BE2C (cell line): ENCODE measurements at regions not wholly inside any gene's neighbourhood (a gene's known extent, or its start where the extent isn't known, plus 50 kb on each side); places are given as distances from the start of the nearest gene placed in this dataset.
"Not testable (repeated sequence)": the region's sequence is repeated elsewhere in the genome, so short reads cannot be mapped to it uniquely, and the experiment has no call there.

ENCODE experiments used
- DNase-seq: peaks from one replicate; pipeline ENCODE4 v3.0.0-alpha.2; 2020
- H3K27me3 ChIP-seq: fragments of 250-450 bp; sonication (Bioruptor Pico); 2 replicates; pipeline ENCODE4 v1.5.1; 2020; ENCODE audit warnings: mild to moderate bottlenecking
- H3K36me3 ChIP-seq: fragments of 250-450 bp; sonication (Bioruptor Pico); 2 replicates; pipeline ENCODE4 v1.5.1; 2020; ENCODE audit warnings: mild to moderate bottlenecking
- H3K4me1 ChIP-seq: fragments of 250-450 bp; sonication (Bioruptor Pico); 2 replicates; pipeline ENCODE4 v1.5.1; 2020
- H3K4me3 ChIP-seq: 2 replicates; pipeline ENCODE4 v1.5.1; 2011; ENCODE audit warnings: low read depth, low read length
- H3K9me3 ChIP-seq: fragments of 250-450 bp; sonication (Bioruptor Pico); 2 replicates; pipeline ENCODE4 v1.5.1; 2020
- TF ChIP-seq, protein P1 (sequence below): IDR thresholded peaks from 2 replicates; pipeline ENCODE4 v1.5.1; 2012; ENCODE audit warnings: mild to moderate bottlenecking, low read depth, low read length

DNA sequence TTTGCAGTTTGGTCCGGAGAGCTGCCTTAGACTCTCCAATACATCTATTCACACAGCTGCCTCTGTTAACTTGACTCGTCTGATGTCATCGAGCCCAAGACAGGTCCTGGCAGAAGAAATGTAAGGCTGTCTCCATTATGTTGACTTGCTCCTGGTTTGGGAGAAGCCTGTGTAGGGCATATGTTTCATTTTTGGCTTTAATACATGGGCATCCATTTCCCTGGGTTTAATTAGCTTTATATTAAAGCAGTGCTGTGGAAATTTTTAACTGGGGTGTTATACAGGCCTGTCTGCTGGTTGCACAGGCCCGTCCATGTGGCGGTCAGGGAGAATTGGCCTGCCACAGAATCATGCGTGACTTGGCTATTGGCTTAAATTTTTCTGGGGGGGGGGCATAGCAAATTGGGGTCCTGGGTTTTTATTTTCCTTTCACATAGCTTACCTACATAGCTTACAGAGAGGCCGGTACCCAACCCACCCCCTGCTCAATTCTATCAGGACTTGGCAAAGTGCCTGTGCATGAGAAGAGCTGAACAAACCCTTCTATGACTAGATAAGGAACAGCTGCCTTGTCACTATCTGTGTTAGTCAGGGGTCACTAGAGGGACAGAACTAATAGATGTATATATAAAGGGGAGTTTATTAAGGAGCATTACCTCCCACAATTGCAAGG lies 123.5 kb upstream of the WDR1 start:
- no peaks in the 10 kb centered on the region for H3K27me3 ChIP-seq
- no peaks in the 10 kb centered on the region for H3K36me3 ChIP-seq
- TF ChIP-seq, protein P1, sequence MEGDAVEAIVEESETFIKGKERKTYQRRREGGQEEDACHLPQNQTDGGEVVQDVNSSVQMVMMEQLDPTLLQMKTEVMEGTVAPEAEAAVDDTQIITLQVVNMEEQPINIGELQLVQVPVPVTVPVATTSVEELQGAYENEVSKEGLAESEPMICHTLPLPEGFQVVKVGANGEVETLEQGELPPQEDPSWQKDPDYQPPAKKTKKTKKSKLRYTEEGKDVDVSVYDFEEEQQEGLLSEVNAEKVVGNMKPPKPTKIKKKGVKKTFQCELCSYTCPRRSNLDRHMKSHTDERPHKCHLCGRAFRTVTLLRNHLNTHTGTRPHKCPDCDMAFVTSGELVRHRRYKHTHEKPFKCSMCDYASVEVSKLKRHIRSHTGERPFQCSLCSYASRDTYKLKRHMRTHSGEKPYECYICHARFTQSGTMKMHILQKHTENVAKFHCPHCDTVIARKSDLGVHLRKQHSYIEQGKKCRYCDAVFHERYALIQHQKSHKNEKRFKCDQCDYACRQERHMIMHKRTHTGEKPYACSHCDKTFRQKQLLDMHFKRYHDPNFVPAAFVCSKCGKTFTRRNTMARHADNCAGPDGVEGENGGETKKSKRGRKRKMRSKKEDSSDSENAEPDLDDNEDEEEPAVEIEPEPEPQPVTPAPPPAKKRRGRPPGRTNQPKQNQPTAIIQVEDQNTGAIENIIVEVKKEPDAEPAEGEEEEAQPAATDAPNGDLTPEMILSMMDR: no peak
- no peak for DNase-seq
- H3K9me3 ChIP-seq: no peaks in the 10 kb centered on the region
- no peaks in the 10 kb centered on the region for H3K4me1 ChIP-seq
- H3K4me3 ChIP-seq: no peak overlapping the region

DNA sequence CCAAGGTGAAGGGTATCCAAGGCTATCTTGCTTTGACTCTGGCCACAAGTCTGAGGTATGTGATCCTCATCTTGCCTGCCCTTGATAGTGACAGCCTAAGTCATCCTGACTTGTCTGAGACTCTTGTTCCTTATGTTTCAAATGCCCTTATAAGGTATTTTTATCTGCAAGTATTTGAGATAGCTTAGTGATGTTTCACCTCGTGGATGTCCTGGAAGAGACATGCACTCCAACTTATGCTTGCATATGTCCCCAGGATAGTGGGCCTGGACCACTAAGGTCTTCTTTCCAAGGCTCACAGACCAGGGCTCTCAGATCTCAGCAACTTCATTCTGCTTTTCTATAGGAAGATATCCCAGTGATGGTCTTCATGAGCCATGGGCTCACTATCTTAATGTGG lies 120.5 kb upstream of the WDR1 start:
- no peaks in the 10 kb centered on the region for H3K36me3 ChIP-seq
- no peak for DNase-seq
- no peaks in the 10 kb centered on the region for H3K4me1 ChIP-seq
- no peaks in the 10 kb centered on the region for H3K27me3 ChIP-seq
- no peak overlapping the region for H3K4me3 ChIP-seq
- TF ChIP-seq, protein P1: no peak
- H3K9me3 ChIP-seq: no peaks in the 10 kb centered on the region

DNA sequence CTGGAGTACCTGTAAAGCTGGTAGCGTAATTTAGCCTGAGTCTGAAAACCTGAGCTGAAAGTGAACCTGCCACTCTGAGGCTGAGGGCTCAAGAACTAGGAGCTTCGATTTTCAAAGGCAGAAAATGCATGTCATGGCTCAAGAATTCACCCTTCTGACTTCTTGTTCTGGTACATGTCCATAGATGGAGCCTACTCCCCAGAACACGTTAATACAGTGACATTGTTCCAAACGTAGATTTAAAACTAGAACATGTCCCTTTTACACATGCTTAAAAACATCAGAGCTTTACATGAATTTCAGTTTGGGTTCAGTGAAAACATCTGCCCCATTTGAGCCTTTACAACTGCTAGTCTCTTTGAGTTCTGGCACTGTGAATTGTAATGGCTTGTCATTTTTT lies 115.5 kb upstream of the WDR1 start:
- H3K9me3 ChIP-seq: no peaks in the 10 kb centered on the region
- no peaks in the 10 kb centered on the region for H3K27me3 ChIP-seq
- no peaks in the 10 kb centered on the region for H3K4me1 ChIP-seq
- TF ChIP-seq, protein P1: no peak
- no peak overlapping the region for H3K4me3 ChIP-seq
- H3K36me3 ChIP-seq: no peaks in the 10 kb centered on the region
- no peak for DNase-seq

DNA sequence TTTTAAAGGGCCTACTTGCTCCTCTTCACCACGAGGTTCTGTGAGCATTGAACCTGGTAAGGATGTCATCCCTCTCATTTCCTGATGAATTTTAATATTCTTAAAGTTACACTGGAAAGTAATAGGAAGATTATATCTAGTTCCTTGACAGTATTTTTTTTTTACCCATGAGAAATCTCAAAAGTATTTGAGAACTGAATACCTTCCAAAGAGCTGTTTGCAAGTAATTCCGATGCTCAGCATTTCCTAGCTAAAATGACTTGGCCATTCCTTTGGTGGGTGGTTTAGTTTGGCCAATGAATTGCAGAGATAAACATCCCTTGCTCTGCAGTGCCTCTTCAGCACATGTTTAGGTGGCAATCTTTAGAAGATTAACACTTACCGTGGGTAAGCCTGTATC lies 110.2 kb upstream of the WDR1 start:
- Histone ChIP-seq H3K36me3 (no peaks in the 10 kb centered on the region), H3K9me3 (no peaks in the 10 kb centered on the region), H3K4me1 (no peaks in the 10 kb centered on the region), H3K4me3 (no peak overlapping the region), H3K27me3 (no peaks in the 10 kb centered on the region)
- DNase-seq: no peak
- TF ChIP-seq, protein P1: no peak

DNA sequence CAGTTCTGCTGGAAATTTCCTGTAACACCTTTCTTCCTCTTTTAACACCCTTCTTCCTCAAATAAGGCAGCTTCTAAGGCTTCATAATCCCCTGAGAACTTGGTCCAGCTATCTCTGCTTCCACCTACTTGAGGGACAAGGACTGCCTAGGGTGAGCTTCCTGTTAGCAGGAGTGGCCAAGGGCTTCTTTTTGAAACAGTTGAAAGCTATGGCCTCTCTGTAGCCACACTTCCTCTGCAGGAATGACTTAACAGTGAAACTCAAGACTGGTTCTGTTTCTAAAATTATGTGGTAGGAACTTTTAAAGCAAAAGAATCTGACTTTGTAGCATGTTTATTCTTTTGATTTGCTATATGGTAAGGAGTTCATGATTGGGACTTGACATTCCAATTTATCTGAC lies 108.5 kb upstream of the WDR1 start:
- Histone ChIP-seq H3K27me3 (no peaks in the 10 kb centered on the region), H3K9me3 (no peaks in the 10 kb centered on the region), H3K36me3 (no peaks in the 10 kb centered on the region), H3K4me3 (no peak overlapping the region), H3K4me1 (no peaks in the 10 kb centered on the region)
- no peak for DNase-seq
- TF ChIP-seq, protein P1: no peak

DNA sequence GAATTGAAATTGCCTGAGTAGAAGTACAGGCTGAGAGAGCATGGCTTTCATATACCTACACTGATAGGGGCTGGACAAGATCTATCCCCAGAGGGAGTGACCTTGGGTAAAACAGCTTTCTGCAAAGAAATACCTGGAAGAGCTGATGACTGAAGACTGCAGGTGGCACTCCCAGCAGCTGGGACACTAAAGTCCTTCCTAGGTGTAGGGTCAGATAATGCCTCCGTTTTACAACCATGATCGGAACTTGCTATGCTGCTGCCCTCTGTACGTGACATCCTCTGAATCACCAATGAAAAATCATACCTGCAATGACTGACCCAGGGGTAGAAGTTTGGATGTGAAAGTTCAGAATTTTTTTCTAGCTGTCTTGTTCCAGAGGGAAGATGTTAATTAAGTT lies 107.2 kb upstream of the WDR1 start:
- H3K9me3 ChIP-seq: no peaks in the 10 kb centered on the region
- no peak overlapping the region for H3K4me3 ChIP-seq
- no peaks in the 10 kb centered on the region for H3K4me1 ChIP-seq
- TF ChIP-seq, protein P1: no peak
- no peak for DNase-seq
- no peaks in the 10 kb centered on the region for H3K27me3 ChIP-seq
- no peaks in the 10 kb centered on the region for H3K36me3 ChIP-seq

DNA sequence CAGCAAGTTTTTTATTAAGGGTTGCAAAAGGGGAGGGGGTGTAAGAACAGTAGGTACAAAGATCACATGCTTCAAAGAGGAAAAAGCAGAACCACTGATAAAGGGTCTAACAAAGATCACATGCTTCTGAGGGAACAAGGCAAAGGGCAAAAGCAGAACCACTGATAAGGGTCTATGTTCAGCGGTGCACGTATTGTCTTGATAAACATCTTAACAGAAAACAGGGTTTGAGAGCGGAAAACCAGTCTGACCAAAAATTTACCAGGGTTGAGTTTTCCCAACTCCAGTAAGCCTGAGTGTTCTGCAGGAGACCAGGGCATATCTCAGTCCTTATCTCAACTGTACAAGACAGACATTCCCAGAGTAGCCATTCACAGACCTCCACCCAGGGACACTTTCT lies 96.9 kb upstream of the WDR1 start:
- H3K4me3 ChIP-seq, H3K36me3 ChIP-seq, H3K4me1 ChIP-seq, DNase-seq, H3K9me3 ChIP-seq, H3K27me3 ChIP-seq: not testable (repeated sequence)
